B cell (primary cell): ENCODE measurements at regions not wholly inside any gene's neighbourhood (a gene's known extent, or its start where the extent isn't known, plus 50 kb on each side); places are given as distances from the start of the nearest gene placed in this dataset.

Experiments
- ATAC-seq: fragments of 200-7000 bp; cut with Tn5 transposase; one replicate; pipeline ENCODE4 v1.10.0; 2021; ENCODE audit warnings: low read depth, mild to moderate bottlenecking, moderate number of reproducible peaks, moderate library complexity
- CTCF ChIA-PET: fragments of 350-600 bp; sonication (Branson Sonifier 250); formaldehyde crosslinking; loops from one replicate; lab custom pipeline; 2021; ENCODE audit warnings: antibody characterized with exemption, inconsistent platforms; lab: Charles Lee
- POLR2A ChIA-PET: fragments of 350-600 bp; sonication (Branson Sonifier 250); formaldehyde crosslinking; loops from one replicate; lab custom pipeline; 2021; ENCODE audit warnings: antibody characterized with exemption; lab: Charles Lee
- DNase-seq: peaks from one replicate; pipeline ENCODE4 v3.0.0; 2013
- H2AFZ ChIP-seq: 2 replicates; pipeline ENCODE4 v1.6.1; 2012; ENCODE audit warnings: mild to moderate bottlenecking, low read depth, low read length; ENCODE audit not compliant: insufficient read depth, poor library complexity, severe bottlenecking
- H3K27ac ChIP-seq, 2 donors: 1 replicate in 1 of 2; 2 replicates in 1 of 2; pipeline ENCODE4 v1.5.1; 2012 to 2013; ENCODE audit warnings: low read length in 2 of 2, mild to moderate bottlenecking in 2 of 2, moderate library complexity in 1 of 2
- H3K27me3 ChIP-seq, 4 experiments: fragments of 200-600 bp in 1 of 4; sonication (generic) in 1 of 4; replicated peaks in 1 of 4; 1 replicate in 2 of 4; 2 replicates in 2 of 4; pipeline versions ENCODE4 v1.6.1 to v1.7.0; 2013 to 2016; ENCODE audit warnings: low read length in 3 of 4, mild to moderate bottlenecking in 2 of 4, mixed read lengths in 1 of 4, moderate library complexity in 1 of 4; ENCODE audit not compliant: insufficient read depth in 4 of 4, control insufficient read depth in 3 of 4; ENCODE audit errors: control extremely low read depth in 1 of 4
- H3K36me3 ChIP-seq, 2 experiments: replicated peaks in 1 of 2; 1 replicate in 1 of 2; 2 replicates in 1 of 2; pipeline versions ENCODE4 v1.6.1 to v1.7.1; 2013; ENCODE audit warnings: low read length in 1 of 2; ENCODE audit not compliant: insufficient read depth in 2 of 2, control insufficient read depth in 1 of 2; ENCODE audit errors: control extremely low read depth in 1 of 2, extremely low read depth in 1 of 2
- H3K4me1 ChIP-seq, 2 donors: fragments of 200-600 bp in 1 of 2; sonication (generic) in 1 of 2; 1 replicate in 1 of 2; 2 replicates in 1 of 2; pipeline versions ENCODE4 v1.5.1 to v1.6.1; 2013 to 2017; ENCODE audit warnings: low read length in 2 of 2; ENCODE audit not compliant: control insufficient read depth in 2 of 2, insufficient read depth in 2 of 2
- H3K4me2 ChIP-seq: replicated peaks from 2 replicates; pipeline ENCODE3; 2012; ENCODE audit warnings: mild to moderate bottlenecking, low read depth, low read length; ENCODE audit not compliant: poor library complexity, severe bottlenecking
- H3K4me3 ChIP-seq, 5 experiments: fragments of 200-600 bp in 1 of 5; sonication (generic) in 1 of 5; 1 replicate in 3 of 5; 2 replicates in 2 of 5; pipeline versions ENCODE4 v1.5.1 to v1.7.0; 2011 to 2016; ENCODE audit warnings: low read length in 4 of 5, mild to moderate bottlenecking in 4 of 5, low read depth in 2 of 5, control low read depth in 1 of 5, moderate library complexity in 1 of 5; ENCODE audit not compliant: insufficient read depth in 1 of 5; ENCODE audit errors: control extremely low read depth in 1 of 5, extremely low read depth in 1 of 5
- H3K79me2 ChIP-seq: fragments of 200-600 bp; sonication (generic); one replicate; pipeline ENCODE4 v1.6.0; 2016; ENCODE audit warnings: low read length; ENCODE audit not compliant: control insufficient read depth, insufficient read depth
- H3K9ac ChIP-seq: fragments of 200-600 bp; sonication (generic); 2 replicates; pipeline ENCODE4 v1.6.1; 2017; ENCODE audit warnings: mild to moderate bottlenecking, low read length, moderate library complexity
- H3K9me3 ChIP-seq, 3 donors: one replicate each; pipeline versions ENCODE4 v1.6.1 to v1.7.1; 2013; ENCODE audit warnings: low read length in 2 of 3; ENCODE audit not compliant: control insufficient read depth in 2 of 3, insufficient read depth in 1 of 3; ENCODE audit errors: control extremely low read depth in 1 of 3
- H4K20me1 ChIP-seq: 2 replicates; pipeline ENCODE4 v1.6.0; 2012; ENCODE audit warnings: mild to moderate bottlenecking, low read length; ENCODE audit not compliant: insufficient read depth, control insufficient read depth, poor library complexity, severe bottlenecking
- H3K27ac Mint-ChIP-seq: one replicate; pipeline ENCODE4 v1.8.0; 2021; ENCODE audit warnings: mixed read lengths
- H3K27me3 Mint-ChIP-seq: one replicate; pipeline ENCODE4 v1.8.0; 2021; ENCODE audit warnings: mixed read lengths
- H3K4me1 Mint-ChIP-seq: one replicate; pipeline ENCODE4 v1.8.0; 2021; ENCODE audit warnings: mixed read lengths
- H3K4me3 Mint-ChIP-seq: one replicate; pipeline ENCODE4 v1.8.0; 2021; ENCODE audit warnings: mixed read lengths
- H3K9me3 Mint-ChIP-seq: one replicate; pipeline ENCODE4 v1.8.0; 2022; ENCODE audit warnings: mixed read lengths; ENCODE audit not compliant: insufficient read depth
- EZH2 ChIP-seq: IDR thresholded peaks from 2 replicates; pipeline ENCODE4 v1.6.1; 2012; ENCODE audit warnings: borderline replicate concordance, low read depth, mild to moderate bottlenecking, moderate library complexity, low read length; ENCODE audit not compliant: insufficient read depth, poor library complexity, severe bottlenecking
- WGBS: methylation state at CpG from one replicate; pipeline ENCODE4 v1.1.5; 2013; ENCODE audit warnings: missing lambda C conversion rate; ENCODE audit not compliant: insufficient coverage; 5-methylcytosine and 5-hydroxymethylcytosine counted together
- intact Hi-C: fragments of 100-400 bp; cut with micrococcal nuclease; formaldehyde crosslinking; loops from one replicate; pipeline ENCODE4 v1.10.0; 2022
- TF ChIP-seq, protein P1 (sequence below): fragments of 200-600 bp; IDR thresholded peaks from one replicate; pipeline ENCODE4 v1.8.0; 2022; ENCODE audit warnings: antibody characterized with exemption, mild to moderate bottlenecking

DNA sequence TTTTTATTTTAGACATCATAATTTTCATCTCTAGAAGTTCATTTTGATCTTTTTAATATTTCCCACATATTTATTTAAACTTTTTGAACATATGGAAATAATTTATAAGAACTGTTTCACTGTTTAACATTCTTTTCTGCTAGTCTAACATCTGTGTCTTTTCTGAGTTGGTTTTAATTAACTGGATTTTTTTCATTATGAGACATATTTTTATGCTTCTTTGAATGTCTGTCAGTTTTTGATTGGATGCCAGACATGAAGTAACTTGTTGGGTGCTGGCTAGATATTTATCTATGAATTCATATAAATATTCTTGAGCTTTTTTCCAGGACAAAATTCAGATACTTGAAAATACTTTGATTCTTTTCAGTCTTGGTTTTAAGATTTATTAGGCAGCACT, 317.8 kb upstream of the NCAM1 start:
- Histone ChIP-seq H3K9ac (no peak overlapping the region), H3K4me1 (no peaks in the 10 kb centered on the region), H3K4me2 (no peak overlapping the region), H4K20me1 (no peaks in the 10 kb centered on the region), H3K27me3 (no peaks in the 10 kb centered on the region), H3K36me3 (no peaks in the 10 kb centered on the region), H3K27ac (no peak overlapping the region), H3K4me3 (no peak overlapping the region), H2AFZ (no peak overlapping the region), H3K9me3 (peaks cover 0 to 1% (median 0%) of the 10 kb centered on the region in 3 donors), H3K79me2 (no peaks in the 10 kb centered on the region)
- ATAC-seq (no peak), DNase-seq (no peak)
- H3K4me1 Mint-ChIP-seq: no peaks in the 10 kb centered on the region
- intact Hi-C loops: no loop called here
- TF ChIP-seq, protein P1, sequence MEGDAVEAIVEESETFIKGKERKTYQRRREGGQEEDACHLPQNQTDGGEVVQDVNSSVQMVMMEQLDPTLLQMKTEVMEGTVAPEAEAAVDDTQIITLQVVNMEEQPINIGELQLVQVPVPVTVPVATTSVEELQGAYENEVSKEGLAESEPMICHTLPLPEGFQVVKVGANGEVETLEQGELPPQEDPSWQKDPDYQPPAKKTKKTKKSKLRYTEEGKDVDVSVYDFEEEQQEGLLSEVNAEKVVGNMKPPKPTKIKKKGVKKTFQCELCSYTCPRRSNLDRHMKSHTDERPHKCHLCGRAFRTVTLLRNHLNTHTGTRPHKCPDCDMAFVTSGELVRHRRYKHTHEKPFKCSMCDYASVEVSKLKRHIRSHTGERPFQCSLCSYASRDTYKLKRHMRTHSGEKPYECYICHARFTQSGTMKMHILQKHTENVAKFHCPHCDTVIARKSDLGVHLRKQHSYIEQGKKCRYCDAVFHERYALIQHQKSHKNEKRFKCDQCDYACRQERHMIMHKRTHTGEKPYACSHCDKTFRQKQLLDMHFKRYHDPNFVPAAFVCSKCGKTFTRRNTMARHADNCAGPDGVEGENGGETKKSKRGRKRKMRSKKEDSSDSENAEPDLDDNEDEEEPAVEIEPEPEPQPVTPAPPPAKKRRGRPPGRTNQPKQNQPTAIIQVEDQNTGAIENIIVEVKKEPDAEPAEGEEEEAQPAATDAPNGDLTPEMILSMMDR: no peak
- no peak for TF ChIP-seq EZH2
- CTCF ChIA-PET: no interaction called here
- peaks cover 3% of the 10 kb centered on the region for H3K9me3 Mint-ChIP-seq
- H3K27me3 Mint-ChIP-seq: peaks cover 5% of the 10 kb centered on the region
- no peak overlapping the region for H3K4me3 Mint-ChIP-seq
- POLR2A ChIA-PET: no interaction called here
- no peak overlapping the region for H3K27ac Mint-ChIP-seq

DNA sequence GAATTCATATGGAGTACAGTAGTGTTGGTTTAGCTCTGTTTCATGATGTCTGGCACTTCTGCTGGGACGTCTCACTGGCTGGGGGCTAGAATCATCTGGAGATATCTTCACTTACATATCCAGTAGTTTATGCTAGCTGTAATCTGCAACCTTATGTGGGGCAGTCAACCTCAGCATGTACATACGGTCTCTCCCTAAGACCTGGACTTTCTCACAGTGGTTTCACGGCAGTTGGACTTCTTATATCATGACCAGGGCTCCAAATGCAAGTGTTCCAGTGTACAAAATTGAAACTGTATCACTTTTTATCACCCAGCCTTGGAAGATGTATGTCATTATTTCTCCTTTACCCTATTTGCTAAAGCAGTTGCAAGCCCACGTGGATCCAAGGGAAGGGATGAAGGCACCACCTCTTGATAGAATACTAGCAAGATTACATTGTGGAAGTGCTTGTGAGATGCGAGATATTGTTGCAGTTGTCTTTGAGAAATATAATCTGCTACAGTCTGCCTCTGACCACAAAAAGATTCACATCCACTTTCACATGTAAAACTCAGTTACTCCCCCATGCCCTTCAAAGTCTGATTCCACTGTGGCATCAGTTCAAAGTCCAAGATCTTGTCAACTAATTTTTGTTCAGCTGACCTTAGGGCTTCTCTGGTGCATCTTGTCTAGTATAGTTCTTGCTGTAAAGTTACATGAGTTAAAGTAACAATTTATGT, 316.6 kb upstream of the NCAM1 start:
- no peak overlapping the region for H2AFZ ChIP-seq
- H4K20me1 ChIP-seq: no peaks in the 10 kb centered on the region
- ATAC-seq: no peak
- Mint-ChIP-seq H3K9me3 (peaks cover 3% of the 10 kb centered on the region), H3K27ac (no peak overlapping the region), H3K27me3 (peaks cover 5% of the 10 kb centered on the region), H3K4me1 (no peaks in the 10 kb centered on the region), H3K4me3 (no peak overlapping the region)
- WGBS: 89% methylated on average over 2 of the region's 5 CpGs
- H3K27ac ChIP-seq: no peak overlapping the region
- no peaks in the 10 kb centered on the region for H3K79me2 ChIP-seq
- H3K4me2 ChIP-seq: no peak overlapping the region
- no peaks in the 10 kb centered on the region for H3K27me3 ChIP-seq
- H3K4me1 ChIP-seq: no peaks in the 10 kb centered on the region
- TF ChIP-seq, protein P1: no peak
- no peak for TF ChIP-seq EZH2
- no peak for DNase-seq
- H3K9ac ChIP-seq: no peak overlapping the region
- no peaks in the 10 kb centered on the region for H3K9me3 ChIP-seq
- ChIA-PET POLR2A (no interaction called here), CTCF (no interaction called here)
- H3K36me3 ChIP-seq: no peaks in the 10 kb centered on the region
- intact Hi-C loops: no loop called here
- no peak overlapping the region for H3K4me3 ChIP-seq
